CD14-positive monocyte (primary cell): ENCODE measurements at regions not wholly inside any gene's neighbourhood (a gene's known extent, or its start where the extent isn't known, plus 50 kb on each side); places are given as distances from the start of the nearest gene placed in this dataset.

Source experiments
- DNase-seq, 3 donors: peaks; one replicate each; pipeline ENCODE4 v3.0.0-alpha.2; 2011 to 2022
- H2AFZ ChIP-seq: 2 replicates; pipeline ENCODE4 v1.6.0; 2012; ENCODE audit warnings: mild to moderate bottlenecking, low read depth, low read length, inconsistent platforms; ENCODE audit not compliant: insufficient read depth, poor library complexity, severe bottlenecking
- H3K27ac ChIP-seq, 2 donors: 1 replicate in 1 of 2; 2 replicates in 1 of 2; pipeline ENCODE4 v1.5.1; 2012 to 2013; ENCODE audit warnings: low read length in 2 of 2, control low read depth in 1 of 2, inconsistent platforms in 1 of 2, low read depth in 1 of 2, mild to moderate bottlenecking in 1 of 2
- H3K27me3 ChIP-seq, 2 donors: one replicate each; pipeline versions ENCODE4 v1.6.0 to v1.6.1; 2011 to 2013; ENCODE audit warnings: low read length in 2 of 2; ENCODE audit not compliant: control insufficient read depth in 2 of 2, insufficient read depth in 2 of 2
- H3K36me3 ChIP-seq, 2 donors: replicated peaks in 1 of 2; 1 replicate in 1 of 2; 2 replicates in 1 of 2; pipeline versions ENCODE4 v1.5.1 to v1.6.1; 2012 to 2013; ENCODE audit warnings: low read length in 2 of 2, control low read depth in 1 of 2, inconsistent platforms in 1 of 2, mild to moderate bottlenecking in 1 of 2; ENCODE audit not compliant: insufficient read depth in 2 of 2, control insufficient read depth in 1 of 2
- H3K4me1 ChIP-seq, 2 donors: 1 replicate in 1 of 2; 2 replicates in 1 of 2; pipeline versions ENCODE4 v1.5.1 to v1.6.1; 2012 to 2013; ENCODE audit warnings: low read length in 2 of 2, control low read depth in 1 of 2, inconsistent platforms in 1 of 2, mild to moderate bottlenecking in 1 of 2, moderate library complexity in 1 of 2; ENCODE audit not compliant: insufficient read depth in 2 of 2, control insufficient read depth in 1 of 2
- H3K4me2 ChIP-seq: replicated peaks from 2 replicates; pipeline ENCODE3; 2012; ENCODE audit warnings: low read length, moderate library complexity, mild to moderate bottlenecking; ENCODE audit not compliant: poor library complexity, severe bottlenecking; ENCODE audit errors: extremely low read depth
- H3K4me3 ChIP-seq, 3 experiments: fragments of 200-600 bp in 1 of 3; sonication (generic) in 1 of 3; replicated peaks in 1 of 3; 1 replicate in 2 of 3; 2 replicates in 1 of 3; pipeline ENCODE4 v1.5.1; 2011 to 2013; ENCODE audit warnings: low read length in 3 of 3, mild to moderate bottlenecking in 3 of 3, control low read depth in 2 of 3, low read depth in 2 of 3, inconsistent platforms in 1 of 3, moderate library complexity in 1 of 3
- H3K79me2 ChIP-seq: 2 replicates; pipeline ENCODE4 v1.6.0; 2012; ENCODE audit warnings: mild to moderate bottlenecking, control low read depth, inconsistent platforms, low read length, moderate library complexity; ENCODE audit not compliant: insufficient read depth
- H3K9ac ChIP-seq: 2 replicates; pipeline ENCODE4 v1.6.0; 2017; ENCODE audit warnings: low read length, mild to moderate bottlenecking; ENCODE audit not compliant: insufficient read depth, poor library complexity, severe bottlenecking
- H3K9me3 ChIP-seq, 2 donors: replicated peaks in 1 of 2; 1 replicate in 1 of 2; 2 replicates in 1 of 2; pipeline versions ENCODE4 v1.5.1 to v1.6.1; 2012 to 2013; ENCODE audit warnings: low read length in 2 of 2, control low read depth in 1 of 2; ENCODE audit not compliant: control insufficient read depth in 1 of 2, insufficient read depth in 1 of 2
- H4K20me1 ChIP-seq: 2 replicates; pipeline ENCODE4 v1.6.0; 2012; ENCODE audit warnings: mild to moderate bottlenecking, low read length, control low read depth, moderate library complexity; ENCODE audit not compliant: insufficient read depth
- H3K27ac Mint-ChIP-seq, 7 donors: one replicate each; pipeline ENCODE4 v1.8.0; 2020; ENCODE audit warnings: mild to moderate bottlenecking in 7 of 7, mixed read lengths in 7 of 7, moderate library complexity in 6 of 7, inconsistent platforms in 2 of 7
- H3K27me3 Mint-ChIP-seq, 3 donors: one replicate each; pipeline ENCODE4 v1.8.0; 2021 to 2022; ENCODE audit warnings: low read depth in 3 of 3, mild to moderate bottlenecking in 3 of 3, mixed read lengths in 3 of 3, moderate library complexity in 3 of 3, inconsistent platforms in 1 of 3
- H3K36me3 Mint-ChIP-seq, 2 donors: one replicate each; pipeline ENCODE4 v1.8.0; 2020; ENCODE audit warnings: mixed read lengths in 2 of 2, inconsistent platforms in 1 of 2, mild to moderate bottlenecking in 1 of 2
- H3K4me1 Mint-ChIP-seq: one replicate; pipeline ENCODE4 v1.8.0; 2020; ENCODE audit warnings: mild to moderate bottlenecking, mixed read lengths
- H3K4me3 Mint-ChIP-seq, 2 donors: one replicate each; pipeline ENCODE4 v1.8.0; 2020; ENCODE audit warnings: mild to moderate bottlenecking in 2 of 2, mixed read lengths in 2 of 2, moderate library complexity in 1 of 2
- H3K9me3 Mint-ChIP-seq, 7 donors: one replicate each; pipeline ENCODE4 v1.8.0; 2020 to 2022; ENCODE audit warnings: mixed read lengths in 7 of 7, mild to moderate bottlenecking in 6 of 7, moderate library complexity in 6 of 7, inconsistent platforms in 2 of 7
- WGBS: methylation state at CpG from one replicate; pipeline ENCODE4 v1.1.5; 2013; ENCODE audit warnings: missing lambda C conversion rate; ENCODE audit not compliant: insufficient coverage; 5-methylcytosine and 5-hydroxymethylcytosine counted together
- intact Hi-C, 2 donors: fragments of 100-400 bp; cut with micrococcal nuclease; formaldehyde crosslinking; loops; one replicate each; pipeline versions ENCODE4 v1.15.0 to v1.15.1; 2023
- TF ChIP-seq, protein P1 (sequence below): fragments of 200-600 bp; IDR thresholded peaks from one replicate; pipeline ENCODE4 v1.8.0; 2022; ENCODE audit warnings: antibody characterized with exemption, mild to moderate bottlenecking

DNA sequence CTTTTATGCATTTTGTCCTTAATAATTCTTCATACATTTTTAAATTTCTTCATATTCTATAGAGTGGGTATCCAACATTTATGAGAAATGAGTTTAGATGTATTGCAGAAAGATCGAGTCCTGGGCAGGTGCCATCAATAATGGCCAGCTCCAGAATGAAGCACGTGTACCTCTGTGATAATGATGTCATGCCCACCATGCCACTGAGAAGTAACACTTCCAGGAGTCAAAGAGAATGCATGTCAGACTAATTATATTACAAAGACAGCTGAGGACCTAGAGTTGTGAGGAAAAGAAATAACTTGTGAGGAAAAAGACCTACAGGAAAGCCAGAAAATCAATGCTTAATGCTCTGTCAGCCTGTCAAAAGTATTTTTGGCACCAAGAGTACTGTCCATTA, 157.4 kb upstream of the P2RY1 start:
- H3K36me3 ChIP-seq, result no peaks in the 10 kb centered on the region
- H2AFZ ChIP-seq, result no peak overlapping the region
- H3K27me3 ChIP-seq, result no peaks in the 10 kb centered on the region
- intact Hi-C loops, result no loop called here
- no peaks in the 10 kb centered on the region for H4K20me1 ChIP-seq
- no peak overlapping the region for H3K9ac ChIP-seq
- no peaks in the 10 kb centered on the region for H3K4me1 Mint-ChIP-seq
- DNase-seq, result no peak
- H3K79me2 ChIP-seq, result no peaks in the 10 kb centered on the region
- H3K27ac Mint-ChIP-seq, result no peak overlapping the region
- H3K36me3 Mint-ChIP-seq, result no peaks in the 10 kb centered on the region
- peaks cover 0 to 1% (median 0%) of the 10 kb centered on the region in 7 donors for H3K9me3 Mint-ChIP-seq
- H3K4me3 Mint-ChIP-seq, result no peak overlapping the region
- H3K27me3 Mint-ChIP-seq, result peaks cover 0 to 2% (median 0%) of the 10 kb centered on the region in 3 donors
- no peaks in the 10 kb centered on the region for H3K4me1 ChIP-seq
- no peak overlapping the region for H3K4me2 ChIP-seq
- TF ChIP-seq, protein P1, sequence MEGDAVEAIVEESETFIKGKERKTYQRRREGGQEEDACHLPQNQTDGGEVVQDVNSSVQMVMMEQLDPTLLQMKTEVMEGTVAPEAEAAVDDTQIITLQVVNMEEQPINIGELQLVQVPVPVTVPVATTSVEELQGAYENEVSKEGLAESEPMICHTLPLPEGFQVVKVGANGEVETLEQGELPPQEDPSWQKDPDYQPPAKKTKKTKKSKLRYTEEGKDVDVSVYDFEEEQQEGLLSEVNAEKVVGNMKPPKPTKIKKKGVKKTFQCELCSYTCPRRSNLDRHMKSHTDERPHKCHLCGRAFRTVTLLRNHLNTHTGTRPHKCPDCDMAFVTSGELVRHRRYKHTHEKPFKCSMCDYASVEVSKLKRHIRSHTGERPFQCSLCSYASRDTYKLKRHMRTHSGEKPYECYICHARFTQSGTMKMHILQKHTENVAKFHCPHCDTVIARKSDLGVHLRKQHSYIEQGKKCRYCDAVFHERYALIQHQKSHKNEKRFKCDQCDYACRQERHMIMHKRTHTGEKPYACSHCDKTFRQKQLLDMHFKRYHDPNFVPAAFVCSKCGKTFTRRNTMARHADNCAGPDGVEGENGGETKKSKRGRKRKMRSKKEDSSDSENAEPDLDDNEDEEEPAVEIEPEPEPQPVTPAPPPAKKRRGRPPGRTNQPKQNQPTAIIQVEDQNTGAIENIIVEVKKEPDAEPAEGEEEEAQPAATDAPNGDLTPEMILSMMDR, result no peak
- no peak overlapping the region for H3K4me3 ChIP-seq
- no peak overlapping the region for H3K27ac ChIP-seq
- no peaks in the 10 kb centered on the region for H3K9me3 ChIP-seq
- no CpG with 5 or more reads among the region's 2 CpGs for WGBS

DNA sequence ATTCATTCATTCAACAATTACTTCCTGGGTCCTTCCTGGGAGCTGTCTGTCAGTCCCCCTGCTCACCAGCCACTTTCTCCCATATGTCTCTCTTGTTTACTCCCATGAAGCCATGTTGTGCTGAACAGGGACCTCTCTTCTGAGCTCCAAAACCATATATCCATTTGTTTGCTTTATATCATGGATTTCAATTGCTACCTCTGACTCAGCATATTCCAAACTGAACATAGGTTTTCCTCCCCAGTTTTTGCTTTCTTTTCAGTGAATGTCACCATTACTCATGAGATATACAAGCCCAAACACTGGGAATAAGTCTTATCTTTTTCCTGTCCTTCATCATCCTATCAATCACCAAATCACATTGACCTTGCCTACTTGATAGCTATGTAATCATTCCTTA, 152.5 kb upstream of the P2RY1 start:
- Histone ChIP-seq H3K27ac (no peak overlapping the region), H3K9ac (no peak overlapping the region), H3K79me2 (no peaks in the 10 kb centered on the region), H3K9me3 (peaks cover 0 to 19% of the 10 kb centered on the region in 2 donors), H3K27me3 (no peaks in the 10 kb centered on the region), H3K4me1 (no peaks in the 10 kb centered on the region), H4K20me1 (no peaks in the 10 kb centered on the region), H3K36me3 (no peaks in the 10 kb centered on the region), H3K4me2 (no peak overlapping the region), H2AFZ (no peak overlapping the region), H3K4me3 (no peak overlapping the region)
- peaks cover 0 to 2% (median 0%) of the 10 kb centered on the region in 3 donors for H3K27me3 Mint-ChIP-seq
- peak overlapping the region in 1 of 7 donors; percentile 45 for H3K27ac Mint-ChIP-seq
- intact Hi-C loops, result no loop called here
- no peak overlapping the region for H3K4me3 Mint-ChIP-seq
- no peaks in the 10 kb centered on the region for H3K36me3 Mint-ChIP-seq
- TF ChIP-seq, protein P1, result no peak
- no peak for DNase-seq
- H3K4me1 Mint-ChIP-seq, result no peaks in the 10 kb centered on the region
- peaks cover 6 to 16% (median 8%) of the 10 kb centered on the region in 7 donors for H3K9me3 Mint-ChIP-seq
